PC-3 (cell line): ENCODE measurements at regions not wholly inside any gene's neighbourhood (a gene's known extent, or its start where the extent isn't known, plus 50 kb on each side); places are given as distances from the start of the nearest gene placed in this dataset.

Experiments used
- ATAC-seq: fragments of 200-7000 bp; cut with Tn5 transposase; 2 replicates; pipeline ENCODE4 v1.9.1; 2020; ENCODE audit warnings: mild to moderate bottlenecking, moderate library complexity
- BruUV-seq: library from RNA; stranded (reverse); fragments of 400-500 nt; replicated peaks from 2 replicates; lab custom pipeline; 2021; lab: Mats Ljungman, UMichigan
- CTCF ChIA-PET: fragments of 300-600 bp; sonication (Branson Sonifier 250); formaldehyde crosslinking; loops from one replicate; lab custom pipeline; 2022; ENCODE audit warnings: antibody characterized with exemption; lab: Charles Lee
- POLR2A ChIA-PET: fragments of 300-600 bp; sonication (Branson Sonifier 250); formaldehyde crosslinking; loops from one replicate; lab custom pipeline; 2022; ENCODE audit warnings: antibody characterized with exemption; ENCODE audit not compliant: unreplicated experiment; lab: Charles Lee
- DNase-seq: peaks from one replicate; pipeline ENCODE4 v3.0.0-alpha.2; 2015
- H2AFZ ChIP-seq: fragments of 300-600 bp; sonication (generic); 2 replicates; pipeline ENCODE4 v1.6.0; 2016; ENCODE audit warnings: antibody characterized with exemption, low read length
- H3F3A ChIP-seq: fragments of 300-600 bp; sonication (generic); one replicate; pipeline ENCODE4 v1.6.0; 2017; ENCODE audit warnings: antibody characterized with exemption, low read length, control low read depth, mild to moderate bottlenecking; ENCODE audit not compliant: unreplicated experiment
- H3K27ac ChIP-seq: fragments of 300-600 bp; sonication (generic); 2 replicates; pipeline ENCODE4 v1.5.1; 2016; ENCODE audit warnings: mild to moderate bottlenecking, low read length
- H3K27me3 ChIP-seq: fragments of 300-600 bp; sonication (generic); 2 replicates; pipeline ENCODE4 v1.6.1; 2016; ENCODE audit warnings: low read length, mixed read lengths
- H3K36me3 ChIP-seq: fragments of 300-600 bp; sonication (generic); 2 replicates; pipeline ENCODE4 v1.6.1; 2016; ENCODE audit warnings: low read depth, mixed run types, low read length, mixed read lengths
- H3K4me1 ChIP-seq: fragments of 300-600 bp; sonication (generic); 2 replicates; pipeline ENCODE4 v1.5.1; 2016; ENCODE audit warnings: low read length; ENCODE audit not compliant: insufficient read depth
- H3K4me2 ChIP-seq: fragments of 300-600 bp; sonication (generic); 2 replicates; pipeline ENCODE4 v1.6.0; 2016; ENCODE audit warnings: low read length
- H3K4me3 ChIP-seq: fragments of 300-600 bp; sonication (generic); 2 replicates; pipeline ENCODE4 v1.5.1; 2016; ENCODE audit warnings: mild to moderate bottlenecking, low read length, mixed read lengths
- H3K79me2 ChIP-seq: fragments of 300-600 bp; sonication (generic); 2 replicates; pipeline ENCODE4 v1.6.1; 2017; ENCODE audit warnings: low read length, mixed read lengths
- H3K9ac ChIP-seq: fragments of 300-600 bp; sonication (generic); 2 replicates; pipeline ENCODE4 v1.6.0; 2016; ENCODE audit warnings: mild to moderate bottlenecking, low read length
- H3K9me2 ChIP-seq: fragments of 300-600 bp; sonication (generic); replicated peaks from 2 replicates; pipeline ENCODE4 v1.6.1; 2016; ENCODE audit warnings: mixed run types, low read length, mixed read lengths
- H3K9me3 ChIP-seq: fragments of 300-600 bp; sonication (generic); 2 replicates; pipeline ENCODE4 v1.6.1; 2016; ENCODE audit warnings: low read length, mixed read lengths
- H4K20me1 ChIP-seq: fragments of 300-600 bp; sonication (generic); 2 replicates; pipeline ENCODE4 v1.6.1; 2016; ENCODE audit warnings: low read length, mixed read lengths
- CTCF ChIP-seq: fragments of 300-600 bp; sonication (generic); conservative IDR thresholded peaks from 2 replicates; pipeline ENCODE4 v1.5.1; 2017; ENCODE audit warnings: antibody characterized with exemption, low read depth, mild to moderate bottlenecking, low read length
- EZH2 ChIP-seq: fragments of 300-600 bp; sonication (generic); IDR thresholded peaks from one replicate; pipeline ENCODE4 v1.6.1; 2017; ENCODE audit warnings: antibody characterized with exemption, mild to moderate bottlenecking, low read length; ENCODE audit not compliant: unreplicated experiment
- EZH2phosphoT487 ChIP-seq: fragments of 300-600 bp; sonication (generic); IDR thresholded peaks from 2 replicates; pipeline ENCODE4 v1.6.1; 2018; ENCODE audit warnings: mild to moderate bottlenecking, antibody characterized with exemption, low read length, borderline replicate concordance
- intact Hi-C: fragments of 100-400 bp; cut with micrococcal nuclease; formaldehyde crosslinking; loops from 2 replicates; pipeline ENCODE4 v1.9.0; 2023

GRCh38 chr13:44079413-44080205, 199.9 kb downstream of the LACC1 start:
- no peak overlapping the region for H3K4me2 ChIP-seq
- ATAC-seq (no peak), DNase-seq (no peak)
- no peak overlapping the region for H2AFZ ChIP-seq
- CTCF ChIA-PET = no interaction called here
- H3K9ac ChIP-seq = no peak overlapping the region
- H3K4me3 ChIP-seq = no peak overlapping the region
- no peaks in the 10 kb centered on the region for H3K4me1 ChIP-seq
- no TSS peak for BruUV-seq
- H3K27me3 ChIP-seq = no peaks in the 10 kb centered on the region
- no peak for TF ChIP-seq CTCF
- TF ChIP-seq EZH2 = no peak
- TF ChIP-seq EZH2phosphoT487 = no peak
- no peaks in the 10 kb centered on the region for H3F3A ChIP-seq
- H3K79me2 ChIP-seq = no peaks in the 10 kb centered on the region
- H3K9me2 ChIP-seq = no peaks in the 10 kb centered on the region
- H3K9me3 ChIP-seq = no peaks in the 10 kb centered on the region
- no peaks in the 10 kb centered on the region for H4K20me1 ChIP-seq
- no peak overlapping the region for H3K27ac ChIP-seq
- intact Hi-C loops = no loop called here
- POLR2A ChIA-PET = no interaction called here
- no peaks in the 10 kb centered on the region for H3K36me3 ChIP-seq

GRCh38 chr13:44084146-44084545, 204.4 kb downstream of the LACC1 start:
- POLR2A ChIA-PET = interaction anchor here (0.7 kb wide), 1 partner anchor 183 kb away, joined by 15 read pairs; no protein-coding TSS in a partner anchor
- H2AFZ ChIP-seq = no peak overlapping the region
- CTCF ChIA-PET = no interaction called here

More at GRCh38 chr13:44084146-44084545, 204.4 kb downstream of the LACC1 start:
- BruUV-seq = no TSS peak
- Histone ChIP-seq H3K4me2 (no peak overlapping the region), H3F3A (no peaks in the 10 kb centered on the region), H3K4me3 (no peak overlapping the region), H3K4me1 (no peaks in the 10 kb centered on the region), H3K36me3 (no peaks in the 10 kb centered on the region), H3K9ac (no peak overlapping the region), H3K27ac (no peak overlapping the region), H3K9me2 (no peaks in the 10 kb centered on the region), H3K9me3 (no peaks in the 10 kb centered on the region), H3K79me2 (no peaks in the 10 kb centered on the region), H4K20me1 (no peaks in the 10 kb centered on the region), H3K27me3 (no peaks in the 10 kb centered on the region)
- ATAC-seq = no peak
- no peak for TF ChIP-seq CTCF
- intact Hi-C loops = no loop called here
- DNase-seq = no peak
